T-cell (primary cell): ENCODE measurements at regions not wholly inside any gene's neighbourhood (a gene's known extent, or its start where the extent isn't known, plus 50 kb on each side); places are given as distances from the start of the nearest gene placed in this dataset.

ENCODE experiments used
- ATAC-seq, 4 experiments: fragments of 200-7000 bp in 3 of 4; fragments of 150-1000 bp in 1 of 4; cut with Tn5 transposase; replicated peaks in 1 of 4; 1 replicate in 3 of 4; 2 replicates in 1 of 4; pipeline ENCODE4 v1.10.0; 2021; ENCODE audit warnings: moderate library complexity in 3 of 4, mild to moderate bottlenecking in 2 of 4, moderate number of reproducible peaks in 1 of 4
- CTCF ChIA-PET, 2 donors: fragments of 300-600 bp; sonication (Branson Sonifier 250); formaldehyde crosslinking; loops; one replicate each; lab custom pipeline; 2022; ENCODE audit warnings: antibody characterized with exemption in 2 of 2; lab: Charles Lee
- POLR2A ChIA-PET, 2 donors: fragments of 300-600 bp; sonication (Branson Sonifier 250); formaldehyde crosslinking; loops; one replicate each; lab custom pipeline; 2022; ENCODE audit warnings: antibody characterized with exemption in 2 of 2; lab: Charles Lee
- DNase-seq, 35 experiments: peaks; one replicate each; pipeline versions ENCODE4 v3.0.0 to v3.0.0-alpha.2; 2013 to 2023
- H3K27ac ChIP-seq: one replicate; pipeline ENCODE4 v1.5.1; 2013; ENCODE audit warnings: low read length
- H3K27me3 ChIP-seq, 2 experiments: replicated peaks in 1 of 2; 1 replicate in 1 of 2; 2 replicates in 1 of 2; pipeline versions ENCODE4 v1.6.1 to v1.7.0; 2013; ENCODE audit warnings: low read length in 1 of 2, mixed read lengths in 1 of 2; ENCODE audit not compliant: control insufficient read depth in 2 of 2, insufficient read depth in 2 of 2; ENCODE audit errors: extremely low read depth in 1 of 2
- H3K36me3 ChIP-seq, 2 donors: 1 replicate in 1 of 2; 2 replicates in 1 of 2; pipeline versions ENCODE4 v1.6.1 to v1.7.0; 2013; ENCODE audit warnings: low read length in 1 of 2; ENCODE audit not compliant: control insufficient read depth in 2 of 2, insufficient read depth in 1 of 2; ENCODE audit errors: extremely low read depth in 1 of 2
- H3K4me1 ChIP-seq, 2 experiments: 1 replicate in 1 of 2; 2 replicates in 1 of 2; pipeline versions ENCODE4 v1.6.1 to v1.7.0; 2013; ENCODE audit warnings: low read length in 2 of 2, mixed read lengths in 1 of 2; ENCODE audit not compliant: insufficient read depth in 2 of 2, control insufficient read depth in 1 of 2; ENCODE audit errors: extremely low read depth in 1 of 2
- H3K4me3 ChIP-seq, 2 donors: 1 replicate in 1 of 2; 2 replicates in 1 of 2; pipeline versions ENCODE4 v1.5.1 to v1.7.0; 2013; ENCODE audit warnings: mild to moderate bottlenecking in 2 of 2, low read length in 1 of 2, moderate library complexity in 1 of 2; ENCODE audit not compliant: control insufficient read depth in 1 of 2; ENCODE audit errors: extremely low read depth in 1 of 2
- H3K9me3 ChIP-seq: 2 replicates; pipeline ENCODE4 v1.7.0; 2013
- H3K27ac Mint-ChIP-seq, 2 donors: one replicate each; pipeline ENCODE4 v1.8.0; 2020 to 2021; ENCODE audit warnings: mild to moderate bottlenecking in 2 of 2, mixed read lengths in 2 of 2
- H3K27me3 Mint-ChIP-seq, 2 donors: one replicate each; pipeline ENCODE4 v1.8.0; 2021 to 2022; ENCODE audit warnings: mixed read lengths in 2 of 2
- H3K36me3 Mint-ChIP-seq: one replicate; pipeline ENCODE4 v1.8.0; 2021; ENCODE audit warnings: mixed read lengths
- H3K4me1 Mint-ChIP-seq, 3 donors: one replicate each; pipeline ENCODE4 v1.8.0; 2020 to 2022; ENCODE audit warnings: mixed read lengths in 3 of 3, mild to moderate bottlenecking in 1 of 3
- H3K4me3 Mint-ChIP-seq, 3 donors: one replicate each; pipeline ENCODE4 v1.8.0; 2020 to 2022; ENCODE audit warnings: mild to moderate bottlenecking in 3 of 3, mixed read lengths in 3 of 3, moderate library complexity in 3 of 3
- H3K9me3 Mint-ChIP-seq, 3 donors: one replicate each; pipeline ENCODE4 v1.8.0; 2020 to 2022; ENCODE audit warnings: mixed read lengths in 3 of 3
- WGBS: methylation state at CpG from one replicate; pipeline ENCODE4 v1.1.5; 2013; ENCODE audit warnings: missing lambda C conversion rate; ENCODE audit not compliant: insufficient coverage; 5-methylcytosine and 5-hydroxymethylcytosine counted together

GRCh38 chr7:79615466-79615865 is 162.0 kb upstream of the MAGI2 start:
- CTCF ChIA-PET = no interaction called here
- POLR2A ChIA-PET = no interaction called here
- no peak overlapping the region for H3K27ac Mint-ChIP-seq
- H3K36me3 ChIP-seq = no peaks in the 10 kb centered on the region
- no CpG with 5 or more reads among the region's 3 CpGs for WGBS
- no peaks in the 10 kb centered on the region for H3K4me1 Mint-ChIP-seq
- H3K36me3 Mint-ChIP-seq = no peaks in the 10 kb centered on the region
- H3K27me3 Mint-ChIP-seq = no peaks in the 10 kb centered on the region
- no peak overlapping the region for H3K4me3 ChIP-seq
- H3K4me3 Mint-ChIP-seq = no peak overlapping the region
- no peaks in the 10 kb centered on the region for H3K27me3 ChIP-seq
- no peaks in the 10 kb centered on the region for H3K4me1 ChIP-seq
- H3K9me3 Mint-ChIP-seq = peaks cover 0 to 7% (median 3%) of the 10 kb centered on the region in 3 donors
- DNase-seq (no peak), ATAC-seq (no peak)
- no peak overlapping the region for H3K27ac ChIP-seq
- H3K9me3 ChIP-seq = no peaks in the 10 kb centered on the region

GRCh38 chr7:79612903-79613302 is 159.4 kb upstream of the MAGI2 start:
- Mint-ChIP-seq H3K4me3 (no peak overlapping the region), H3K36me3 (no peaks in the 10 kb centered on the region), H3K9me3 (peaks cover 0 to 8% (median 0%) of the 10 kb centered on the region in 3 donors), H3K27me3 (no peaks in the 10 kb centered on the region), H3K4me1 (no peaks in the 10 kb centered on the region), H3K27ac (no peak overlapping the region)
- CTCF ChIA-PET = no interaction called here
- POLR2A ChIA-PET = interaction anchor here in 1 of 2 donors (0.6 kb wide), 1 partner anchor 23 kb away, joined by 8 read pairs; no protein-coding TSS in a partner anchor
- Histone ChIP-seq H3K9me3 (no peaks in the 10 kb centered on the region), H3K27me3 (no peaks in the 10 kb centered on the region), H3K4me3 (no peak overlapping the region), H3K4me1 (no peaks in the 10 kb centered on the region), H3K27ac (no peak overlapping the region), H3K36me3 (no peaks in the 10 kb centered on the region)
- ATAC-seq = no peak
- DNase-seq = no peak
- WGBS = no CpG with 5 or more reads among the region's 3 CpGs

GRCh38 chr7:79612022-79612421 is 158.6 kb upstream of the MAGI2 start:
- DNase-seq (no peak), ATAC-seq (no peak)
- Histone ChIP-seq H3K27me3 (no peaks in the 10 kb centered on the region), H3K36me3 (no peaks in the 10 kb centered on the region), H3K9me3 (no peaks in the 10 kb centered on the region), H3K27ac (no peak overlapping the region), H3K4me3 (no peak overlapping the region), H3K4me1 (no peaks in the 10 kb centered on the region)
- WGBS = no CpG with 5 or more reads among the region's 2 CpGs
- CTCF ChIA-PET = no interaction called here
- Mint-ChIP-seq H3K27me3 (no peaks in the 10 kb centered on the region), H3K9me3 (peaks cover 0 to 11% (median under 1%) of the 10 kb centered on the region in 3 donors), H3K4me3 (no peak overlapping the region), H3K4me1 (no peaks in the 10 kb centered on the region), H3K27ac (no peak overlapping the region), H3K36me3 (no peaks in the 10 kb centered on the region)
- POLR2A ChIA-PET = interaction anchor here in 1 of 2 donors (0.6 kb wide), 1 partner anchor 24 kb away, joined by 8 read pairs; no protein-coding TSS in a partner anchor

GRCh38 chr7:79610748-79611304 is 157.4 kb upstream of the MAGI2 start:
- Mint-ChIP-seq H3K9me3 (peaks cover under 1 to 8% (median 3%) of the 10 kb centered on the region in 3 donors), H3K4me1 (no peaks in the 10 kb centered on the region), H3K27me3 (no peaks in the 10 kb centered on the region), H3K36me3 (no peaks in the 10 kb centered on the region), H3K27ac (no peak overlapping the region), H3K4me3 (no peak overlapping the region)
- no CpG with 5 or more reads among the region's 3 CpGs for WGBS
- H3K27ac ChIP-seq = no peak overlapping the region
- POLR2A ChIA-PET = no interaction called here
- H3K4me1 ChIP-seq = no peaks in the 10 kb centered on the region
- no peaks in the 10 kb centered on the region for H3K36me3 ChIP-seq
- no peaks in the 10 kb centered on the region for H3K27me3 ChIP-seq
- CTCF ChIA-PET = no interaction called here
- H3K9me3 ChIP-seq = no peaks in the 10 kb centered on the region
- DNase-seq (no peak), ATAC-seq (no peak)
- no peak overlapping the region for H3K4me3 ChIP-seq

- Histone ChIP-seq H3K27ac (no peak overlapping the region), H3K27me3 (no peaks in the 10 kb centered on the region), H3K4me1 (no peaks in the 10 kb centered on the region), H3K36me3 (no peaks in the 10 kb centered on the region), H3K9me3 (no peaks in the 10 kb centered on the region), H3K4me3 (no peak overlapping the region)
- Mint-ChIP-seq H3K4me1 (no peaks in the 10 kb centered on the region), H3K4me3 (no peak overlapping the region), H3K27ac (no peak overlapping the region), H3K36me3 (no peaks in the 10 kb centered on the region), H3K9me3 (peaks cover 3 to 13% (median 6%) of the 10 kb centered on the region in 3 donors), H3K27me3 (no peaks in the 10 kb centered on the region)
- ChIA-PET CTCF (no interaction called here), POLR2A (no interaction called here)
- ATAC-seq (no peak), DNase-seq (no peak)
- 57% methylated on average over 1 of the region's 1 CpG for WGBS
Measured at GRCh38 chr7:79610313-79610712, 156.8 kb upstream of the MAGI2 start.

GRCh38 chr7:79608005-79608404 is 154.5 kb upstream of the MAGI2 start:
- POLR2A ChIA-PET = no interaction called here
- no CpG with 5 or more reads among the region's 1 CpG for WGBS
- H3K9me3 ChIP-seq = no peaks in the 10 kb centered on the region
- Mint-ChIP-seq H3K27me3 (no peaks in the 10 kb centered on the region), H3K9me3 (peaks cover 3 to 15% (median 12%) of the 10 kb centered on the region in 3 donors), H3K4me3 (no peak overlapping the region), H3K27ac (no peak overlapping the region), H3K4me1 (no peaks in the 10 kb centered on the region), H3K36me3 (no peaks in the 10 kb centered on the region)
- H3K36me3 ChIP-seq = no peaks in the 10 kb centered on the region
- H3K4me1 ChIP-seq = no peaks in the 10 kb centered on the region
- H3K27ac ChIP-seq = no peak overlapping the region
- CTCF ChIA-PET = no interaction called here
- DNase-seq (no peak), ATAC-seq (no peak)
- H3K4me3 ChIP-seq = no peak overlapping the region
- no peaks in the 10 kb centered on the region for H3K27me3 ChIP-seq
